ENCODE measurements at regions not wholly inside any gene's neighbourhood (a gene's known extent, or its start where the extent isn't known, plus 50 kb on each side); places are given as distances from the start of the nearest gene placed in this dataset.

- Histone ChIP-seq H3K23ac (ENCODE audit: insufficient read length) (no peak overlapping the region), H2BK15ac (ENCODE audit: low read length) (no peak overlapping the region), H3K27me3 (replicated peaks in 1 of 4; ENCODE audit: control insufficient read depth in 3 of 4, extremely low read depth in 1 of 4, insufficient read depth in 3 of 4, low read length in 3 of 4) (no peaks in the 10 kb centered on the region; a peak in 1 of 7 replicates), H2AK5ac (ENCODE audit: low read depth, low read length) (no peak overlapping the region), H3K56ac (replicated peaks; ENCODE audit: insufficient read length, low read depth, low read length) (no peak overlapping the region), H3K18ac (ENCODE audit: extremely low read depth, low read length) (no peak overlapping the region), H4K5ac (ENCODE audit: insufficient read length, low read depth, low read length) (no peak overlapping the region), H3K9ac (replicated peaks in 1 of 4; ENCODE audit: extremely low read depth in 1 of 4, low read depth in 3 of 4, low read length in 3 of 4) (no peak overlapping the region), H2BK5ac (ENCODE audit: low read depth, low read length) (no peak overlapping the region), H2BK120ac (replicated peaks; ENCODE audit: low read depth, low read length) (no peak overlapping the region), H3K27ac (ENCODE audit: low read depth, low read length) (no peak overlapping the region), H4K91ac (replicated peaks; ENCODE audit: insufficient read length, low read length) (no peak overlapping the region), H3K4me2 (ENCODE audit: insufficient read depth in 1 of 2, low read depth in 2 of 2, low read length in 2 of 2) (no peak overlapping the region), H3K4me1 (replicated peaks in 1 of 4; ENCODE audit: control insufficient read depth in 3 of 4, insufficient read depth in 4 of 4, low read length in 3 of 4) (no peaks in the 10 kb centered on the region), H2BK12ac (ENCODE audit: low read depth, low read length) (no peak overlapping the region), H3K4ac (replicated peaks; ENCODE audit: insufficient read length, low read depth, low read length) (no peak overlapping the region), H2AFZ (ENCODE audit: low read length) (no peak overlapping the region), H3K79me2 (ENCODE audit: control insufficient read depth in 1 of 2, insufficient read depth in 2 of 2, low read length in 2 of 2) (no peaks in the 10 kb centered on the region), H2BK20ac (ENCODE audit: low read length) (no peak overlapping the region), H3K9me3 (ENCODE audit: insufficient read depth in 2 of 2, low read depth in 1 of 2, low read length in 1 of 2) (no peaks in the 10 kb centered on the region), H3K79me1 (ENCODE audit: low read depth, low read length) (no peaks in the 10 kb centered on the region), H3K14ac (ENCODE audit: insufficient read length) (no peak overlapping the region), H3K36me3 (ENCODE audit: control insufficient read depth in 2 of 4, insufficient read depth in 4 of 4, low read length in 3 of 4) (no peaks in the 10 kb centered on the region), H3K4me3 (ENCODE audit: extremely low read depth in 1 of 4, insufficient read depth in 2 of 4, low read depth in 3 of 4, low read length in 4 of 4) (no peak overlapping the region), H3K23me2 (ENCODE audit: low read depth, low read length) (no peaks in the 10 kb centered on the region; the same call in 1 of the 2 replicates), H4K20me1 (replicated peaks in 1 of 2; ENCODE audit: control insufficient read depth in 1 of 2, insufficient read depth in 2 of 2, low read length in 2 of 2) (no peaks in the 10 kb centered on the region), H4K8ac (ENCODE audit: extremely low read depth, insufficient read depth, low read length) (no peak overlapping the region)
- CTCF ChIA-PET (ENCODE audit: partially characterized antibody), result no interaction called here
- FAIRE-seq (no peak), DNase-seq (ENCODE audit: low read depth in 1 of 2, low spot score in 2 of 2) (no peak)
- POLR2A ChIA-PET (ENCODE audit: partially characterized antibody), result no interaction called here
- TF ChIP-seq RXRA (IDR thresholded peaks at IDR 0.05; ENCODE audit: insufficient read depth, low read depth, low read length) (no peak), SUZ12 (IDR thresholded peaks at IDR 0.05; ENCODE audit: low read length) (no peak)
- 94% methylated on average over 3 of the region's 3 CpGs; no CpG with 5 or more reads in 1 of the 2 experiments for WGBS, 2 experiments (ENCODE audit: extremely low coverage in 1 of 2, insufficient coverage in 1 of 2, insufficient read length in 1 of 2, insufficient replicate concordance in 2 of 2, low coverage in 1 of 2, low lambda C conversion rate in 2 of 2, missing lambda C conversion rate in 1 of 2)
These were observed 412.0 kb upstream of the NR2F2 start for GRCh38 chr15:95918525-95918924.

Data from H1 (cell line).